CD4-positive, alpha-beta T cell (primary cell): ENCODE measurements at regions not wholly inside any gene's neighbourhood (a gene's known extent, or its start where the extent isn't known, plus 50 kb on each side); places are given as distances from the start of the nearest gene placed in this dataset.

ENCODE experiments used
- ATAC-seq: fragments of 200-7000 bp; cut with Tn5 transposase; one replicate; pipeline ENCODE4 v1.10.0; 2022; ENCODE audit warnings: mild to moderate bottlenecking; ENCODE audit not compliant: poor library complexity
- CTCF ChIA-PET: fragments of 350-600 bp; sonication (Branson Sonifier 250); formaldehyde crosslinking; loops from one replicate; lab custom pipeline; 2021; ENCODE audit warnings: antibody characterized with exemption, inconsistent platforms; lab: Charles Lee
- POLR2A ChIA-PET: fragments of 350-600 bp; sonication (Branson Sonifier 250); formaldehyde crosslinking; loops from one replicate; lab custom pipeline; 2021; ENCODE audit warnings: antibody characterized with exemption, inconsistent platforms; lab: Charles Lee
- DNase-seq, 14 experiments: peaks; one replicate each; pipeline ENCODE4 v3.0.0-alpha.2; 2013 to 2020; ENCODE audit warnings: mixed read lengths in 2 of 14
- H3K27ac ChIP-seq, 2 donors: one replicate each; pipeline versions ENCODE4 v1.5.1 to v1.7.0; 2013; ENCODE audit warnings: low read length in 2 of 2, low read depth in 1 of 2, mild to moderate bottlenecking in 1 of 2
- H3K27me3 ChIP-seq, 2 experiments: 1 replicate in 1 of 2; 2 replicates in 1 of 2; pipeline versions ENCODE4 v1.6.1 to v1.7.0; 2013; ENCODE audit warnings: low read length in 2 of 2, control low read depth in 1 of 2, mild to moderate bottlenecking in 1 of 2, moderate library complexity in 1 of 2; ENCODE audit not compliant: insufficient read depth in 2 of 2, control insufficient read depth in 1 of 2
- H3K36me3 ChIP-seq: one replicate; pipeline ENCODE4 v1.6.1; 2013; ENCODE audit warnings: low read length, control low read depth; ENCODE audit not compliant: insufficient read depth
- H3K4me1 ChIP-seq: one replicate; pipeline ENCODE4 v1.6.1; 2013; ENCODE audit warnings: low read length, control low read depth; ENCODE audit not compliant: insufficient read depth
- H3K4me3 ChIP-seq: one replicate; pipeline ENCODE4 v1.5.1; 2013; ENCODE audit warnings: mild to moderate bottlenecking, low read length, moderate library complexity
- H3K9me3 ChIP-seq, 2 experiments: 1 replicate in 1 of 2; 2 replicates in 1 of 2; pipeline versions ENCODE4 v1.6.1 to v1.7.0; 2013; ENCODE audit warnings: low read length in 2 of 2, mild to moderate bottlenecking in 2 of 2, control low read depth in 1 of 2, moderate library complexity in 1 of 2; ENCODE audit not compliant: control insufficient read depth in 1 of 2, insufficient read depth in 1 of 2
- H3K27ac Mint-ChIP-seq: one replicate; pipeline ENCODE4 v1.8.0; 2020; ENCODE audit warnings: mixed read lengths
- H3K27me3 Mint-ChIP-seq: one replicate; pipeline ENCODE4 v1.8.0; 2021; ENCODE audit warnings: mixed read lengths
- H3K36me3 Mint-ChIP-seq: one replicate; pipeline ENCODE4 v1.8.0; 2021; ENCODE audit warnings: low read depth, mixed read lengths
- H3K4me1 Mint-ChIP-seq: one replicate; pipeline ENCODE4 v1.8.0; 2021; ENCODE audit warnings: low read depth, mixed read lengths
- H3K4me3 Mint-ChIP-seq: one replicate; pipeline ENCODE4 v1.8.0; 2020; ENCODE audit warnings: mild to moderate bottlenecking, mixed read lengths
- H3K9me3 Mint-ChIP-seq: one replicate; pipeline ENCODE4 v1.8.0; 2020; ENCODE audit warnings: mixed read lengths
- CTCF ChIP-seq: fragments of 200-600 bp; IDR thresholded peaks from one replicate; pipeline ENCODE4 v1.8.0; 2022; ENCODE audit warnings: antibody characterized with exemption, mild to moderate bottlenecking
- intact Hi-C, 2 experiments: fragments of 100-400 bp; cut with DNase I in 1 of 2; cut with micrococcal nuclease in 1 of 2; formaldehyde crosslinking; loops; one replicate each; pipeline versions ENCODE4 v1.15.1 to v1.9.0; 2023 to 2025; cut with DNase I, micrococcal nuclease

- H3K9me3 ChIP-seq = no peaks in the 10 kb centered on the region
- TF ChIP-seq CTCF = no peak
- no peaks in the 10 kb centered on the region for H3K4me1 ChIP-seq
- Mint-ChIP-seq H3K27ac (no peak overlapping the region), H3K4me1 (no peaks in the 10 kb centered on the region), H3K36me3 (no peaks in the 10 kb centered on the region), H3K9me3 (peaks cover 2% of the 10 kb centered on the region), H3K4me3 (no peak overlapping the region), H3K27me3 (no peaks in the 10 kb centered on the region)
- POLR2A ChIA-PET = no interaction called here
- CTCF ChIA-PET = no interaction called here
- H3K27me3 ChIP-seq = no peaks in the 10 kb centered on the region
- no peaks in the 10 kb centered on the region for H3K36me3 ChIP-seq
- ATAC-seq = no peak
- no peak overlapping the region for H3K4me3 ChIP-seq
- no peak for DNase-seq
- intact Hi-C loops = no loop called here
- H3K27ac ChIP-seq = no peak overlapping the region
These were observed 279.5 kb upstream of the EPHA4 start for GRCh38 chr2:221851531-221852045.

DNA sequence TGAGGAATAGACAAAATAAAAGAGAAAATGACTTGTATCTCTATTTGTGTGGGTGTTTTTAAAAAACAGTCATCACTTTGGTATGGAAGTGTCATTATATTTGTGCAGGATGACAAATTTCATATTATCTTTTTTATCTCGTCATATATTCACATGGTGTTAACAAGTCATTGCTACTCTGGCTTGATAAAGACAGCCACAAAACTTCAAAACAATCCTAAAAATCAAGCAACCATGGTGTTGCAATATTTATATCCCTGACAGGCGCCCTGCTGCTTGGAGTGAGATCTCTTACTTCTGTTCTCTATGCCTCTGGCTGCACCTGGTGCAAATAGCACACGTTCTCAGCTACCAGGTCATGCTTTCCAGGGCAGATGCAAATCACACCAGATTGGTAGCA lies 278.0 kb upstream of the EPHA4 start:
- Mint-ChIP-seq H3K4me1 (no peaks in the 10 kb centered on the region), H3K27me3 (no peaks in the 10 kb centered on the region), H3K36me3 (no peaks in the 10 kb centered on the region), H3K4me3 (no peak overlapping the region), H3K9me3 (no peaks in the 10 kb centered on the region), H3K27ac (no peak overlapping the region)
- POLR2A ChIA-PET = no interaction called here
- Histone ChIP-seq H3K36me3 (no peaks in the 10 kb centered on the region), H3K4me3 (no peak overlapping the region), H3K27ac (no peak overlapping the region), H3K9me3 (peaks cover 0 to 3% of the 10 kb centered on the region in 2 experiments), H3K4me1 (no peaks in the 10 kb centered on the region), H3K27me3 (no peaks in the 10 kb centered on the region)
- DNase-seq = no peak
- intact Hi-C loops = no loop called here
- no peak for TF ChIP-seq CTCF
- CTCF ChIA-PET = no interaction called here
- no peak for ATAC-seq

DNA sequence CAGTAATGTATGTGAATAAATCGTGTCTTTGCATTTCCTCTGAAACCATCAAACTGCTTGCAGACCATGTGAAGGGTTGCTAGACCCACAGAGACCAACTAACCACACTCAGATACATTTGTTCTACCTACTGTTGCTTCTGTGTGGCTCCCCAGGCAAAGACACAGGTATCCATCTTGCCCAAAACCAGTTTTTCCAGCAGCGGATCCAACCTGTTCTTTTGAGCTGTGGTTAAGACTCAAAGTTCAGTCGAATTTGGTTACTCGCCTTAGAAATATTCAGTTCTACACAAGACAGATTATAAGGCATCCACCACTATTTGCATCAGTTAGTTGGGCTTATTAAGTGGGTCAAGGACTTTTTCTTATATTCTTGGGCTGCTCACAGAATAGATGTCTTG lies 276.2 kb upstream of the EPHA4 start:
- Mint-ChIP-seq H3K9me3 (no peaks in the 10 kb centered on the region), H3K27ac (no peak overlapping the region), H3K4me3 (no peak overlapping the region), H3K36me3 (no peaks in the 10 kb centered on the region), H3K27me3 (no peaks in the 10 kb centered on the region), H3K4me1 (no peaks in the 10 kb centered on the region)
- Histone ChIP-seq H3K4me3 (no peak overlapping the region), H3K27me3 (no peaks in the 10 kb centered on the region), H3K9me3 (peaks cover 0 to 3% of the 10 kb centered on the region in 2 experiments), H3K27ac (no peak overlapping the region), H3K36me3 (no peaks in the 10 kb centered on the region), H3K4me1 (no peaks in the 10 kb centered on the region)
- POLR2A ChIA-PET = no interaction called here
- intact Hi-C loops = no loop called here
- ATAC-seq (no peak), DNase-seq (no peak)
- TF ChIP-seq CTCF = no peak
- CTCF ChIA-PET = no interaction called here
